ENCODE measurements at regions not wholly inside any gene's neighbourhood (a gene's known extent, or its start where the extent isn't known, plus 50 kb on each side); places are given as distances from the start of the nearest gene placed in this dataset.

DNA sequence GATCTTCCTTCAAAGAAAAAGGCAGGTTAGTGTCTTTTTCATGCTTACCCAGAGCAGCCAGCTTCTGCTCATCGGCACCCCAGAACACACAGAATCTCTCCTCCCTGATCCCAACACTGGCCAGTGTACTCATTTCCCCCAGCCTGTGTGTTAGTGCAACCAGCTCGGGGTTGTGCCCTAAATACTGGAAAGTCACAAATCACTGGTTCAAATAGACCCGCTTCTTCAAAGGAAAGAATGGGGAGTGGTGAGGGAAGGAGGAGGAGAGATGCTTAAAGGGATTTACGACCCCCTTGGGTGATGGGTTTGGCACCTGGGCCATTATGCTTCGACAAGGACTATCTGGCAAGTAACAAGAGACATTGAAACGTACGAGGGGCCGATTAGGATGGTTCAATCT lies 114.0 kb downstream of the FOXB1 start:
- H3K4me2 ChIP-seq (ENCODE audit: low read depth, low read length, poor library complexity, severe bottlenecking) = no peak overlapping the region
- no peaks in the 10 kb centered on the region for H3K79me2 ChIP-seq (ENCODE audit: insufficient read depth, low read length)
- H4K20me1 ChIP-seq (ENCODE audit: insufficient read depth, low read length, poor library complexity, severe bottlenecking) = no peaks in the 10 kb centered on the region
- H3K9ac ChIP-seq (ENCODE audit: low read depth, low read length, poor library complexity, severe bottlenecking) = no peak overlapping the region
- H3K4me1 ChIP-seq (ENCODE audit: insufficient read depth, low read length, poor library complexity, severe bottlenecking) = peaks cover 47% of the 10 kb centered on the region
- no peaks in the 10 kb centered on the region; the same call in 1 of the 2 replicates for H3F3A ChIP-seq (ENCODE audit: low read depth)
- H3K4me3 ChIP-seq (ENCODE audit: low read length, poor library complexity, severe bottlenecking) = no peak overlapping the region
- no peaks in the 10 kb centered on the region for H3K27me3 ChIP-seq (ENCODE audit: insufficient read depth, low read length, poor library complexity, severe bottlenecking)
- no peaks in the 10 kb centered on the region for H3K9me3 ChIP-seq (ENCODE audit: insufficient read depth, low read depth, low read length)
- no peaks in the 10 kb centered on the region for H3K9me2 ChIP-seq (replicated peaks; ENCODE audit: low read depth, low read length)
- H2AFZ ChIP-seq (ENCODE audit: low read length) = no peak overlapping the region
- H3K36me3 ChIP-seq (ENCODE audit: insufficient read depth, low read length) = no peaks in the 10 kb centered on the region
- no peak for TF ChIP-seq EZH2phosphoT487 (IDR thresholded peaks at IDR 0.05; ENCODE audit: borderline replicate concordance)
- TF ChIP-seq, protein P1, sequence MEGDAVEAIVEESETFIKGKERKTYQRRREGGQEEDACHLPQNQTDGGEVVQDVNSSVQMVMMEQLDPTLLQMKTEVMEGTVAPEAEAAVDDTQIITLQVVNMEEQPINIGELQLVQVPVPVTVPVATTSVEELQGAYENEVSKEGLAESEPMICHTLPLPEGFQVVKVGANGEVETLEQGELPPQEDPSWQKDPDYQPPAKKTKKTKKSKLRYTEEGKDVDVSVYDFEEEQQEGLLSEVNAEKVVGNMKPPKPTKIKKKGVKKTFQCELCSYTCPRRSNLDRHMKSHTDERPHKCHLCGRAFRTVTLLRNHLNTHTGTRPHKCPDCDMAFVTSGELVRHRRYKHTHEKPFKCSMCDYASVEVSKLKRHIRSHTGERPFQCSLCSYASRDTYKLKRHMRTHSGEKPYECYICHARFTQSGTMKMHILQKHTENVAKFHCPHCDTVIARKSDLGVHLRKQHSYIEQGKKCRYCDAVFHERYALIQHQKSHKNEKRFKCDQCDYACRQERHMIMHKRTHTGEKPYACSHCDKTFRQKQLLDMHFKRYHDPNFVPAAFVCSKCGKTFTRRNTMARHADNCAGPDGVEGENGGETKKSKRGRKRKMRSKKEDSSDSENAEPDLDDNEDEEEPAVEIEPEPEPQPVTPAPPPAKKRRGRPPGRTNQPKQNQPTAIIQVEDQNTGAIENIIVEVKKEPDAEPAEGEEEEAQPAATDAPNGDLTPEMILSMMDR (conservative IDR thresholded peaks at IDR 0.05; ENCODE audit: low read length) = no peak

DNA sequence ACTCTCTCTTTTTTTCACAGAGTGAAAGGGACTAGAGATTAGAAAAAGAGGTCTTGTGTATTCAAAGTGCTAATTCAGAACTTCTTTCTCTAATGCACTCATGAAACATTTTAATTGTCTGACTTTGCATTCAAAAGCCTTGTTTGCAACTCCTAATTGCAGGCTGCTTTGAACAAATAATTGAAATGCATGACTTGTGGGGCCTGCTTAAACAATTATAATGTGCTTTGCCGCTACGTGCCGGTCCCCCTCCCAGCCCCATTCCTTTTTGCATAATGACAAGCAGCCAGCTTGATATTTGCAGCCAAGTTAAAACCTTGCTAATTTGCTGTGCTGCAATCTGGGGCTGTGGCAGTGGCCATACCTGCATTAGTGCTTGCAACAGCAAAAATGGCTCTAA lies 114.5 kb downstream of the FOXB1 start:
- no peaks in the 10 kb centered on the region for H3K27me3 ChIP-seq (ENCODE audit: insufficient read depth, low read length, poor library complexity, severe bottlenecking)

DNA sequence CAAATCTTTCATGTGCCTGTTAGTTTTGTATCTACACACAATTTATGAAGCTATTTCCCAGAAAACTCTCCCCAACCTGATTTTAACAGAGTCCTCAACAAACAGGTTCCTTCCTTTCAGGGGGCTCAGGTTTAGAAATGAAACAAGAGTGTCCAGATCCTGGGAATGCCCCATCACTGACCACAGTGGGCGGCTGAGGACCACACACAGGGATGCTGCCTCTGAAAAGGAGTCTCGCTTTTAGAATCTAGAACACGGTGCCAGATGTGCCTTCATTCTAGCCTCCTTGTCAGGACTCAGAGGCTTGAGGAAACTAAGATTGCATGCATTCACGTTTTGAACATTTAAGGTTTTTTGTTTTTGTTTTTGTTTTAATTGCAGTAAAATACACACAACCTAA lies 115.0 kb downstream of the FOXB1 start:
- H3K9me3 ChIP-seq (ENCODE audit: insufficient read depth, low read depth, low read length) = no peaks in the 10 kb centered on the region
- no peaks in the 10 kb centered on the region for H4K20me1 ChIP-seq (ENCODE audit: insufficient read depth, low read length, poor library complexity, severe bottlenecking)
- H3K4me2 ChIP-seq (ENCODE audit: low read depth, low read length, poor library complexity, severe bottlenecking) = no peak overlapping the region
- no peaks in the 10 kb centered on the region for H3K36me3 ChIP-seq (ENCODE audit: insufficient read depth, low read length)
- H2AFZ ChIP-seq (ENCODE audit: low read length) = peak overlapping the region; percentile 14; the same call in 1 of the 2 replicates
- no peak overlapping the region for H3K4me3 ChIP-seq (ENCODE audit: low read length, poor library complexity, severe bottlenecking)
- no peak for TF ChIP-seq EZH2phosphoT487 (IDR thresholded peaks at IDR 0.05; ENCODE audit: borderline replicate concordance)
- TF ChIP-seq, protein P1 (conservative IDR thresholded peaks at IDR 0.05; ENCODE audit: low read length) = no peak
- H3K79me2 ChIP-seq (ENCODE audit: insufficient read depth, low read length) = no peaks in the 10 kb centered on the region
- no peak overlapping the region for H3K9ac ChIP-seq (ENCODE audit: low read depth, low read length, poor library complexity, severe bottlenecking)
- peaks cover 47% of the 10 kb centered on the region for H3K4me1 ChIP-seq (ENCODE audit: insufficient read depth, low read length, poor library complexity, severe bottlenecking)
- H3F3A ChIP-seq (ENCODE audit: low read depth) = no peaks in the 10 kb centered on the region; the same call in 1 of the 2 replicates
- no peaks in the 10 kb centered on the region for H3K27me3 ChIP-seq (ENCODE audit: insufficient read depth, low read length, poor library complexity, severe bottlenecking)
- no peaks in the 10 kb centered on the region for H3K9me2 ChIP-seq (replicated peaks; ENCODE audit: low read depth, low read length)

More for the DNA sequence above, 114.5 kb downstream of the FOXB1 start:
- peak overlapping the region; percentile 14; the same call in 1 of the 2 replicates for H2AFZ ChIP-seq (ENCODE audit: low read length)
- H3K4me1 ChIP-seq (ENCODE audit: insufficient read depth, low read length, poor library complexity, severe bottlenecking) = peaks cover 47% of the 10 kb centered on the region
- no peaks in the 10 kb centered on the region for H4K20me1 ChIP-seq (ENCODE audit: insufficient read depth, low read length, poor library complexity, severe bottlenecking)
- no peaks in the 10 kb centered on the region for H3K79me2 ChIP-seq (ENCODE audit: insufficient read depth, low read length)
- TF ChIP-seq, protein P1 (conservative IDR thresholded peaks at IDR 0.05; ENCODE audit: low read length) = no peak
- no peak for TF ChIP-seq EZH2phosphoT487 (IDR thresholded peaks at IDR 0.05; ENCODE audit: borderline replicate concordance)
- no peaks in the 10 kb centered on the region; the same call in 1 of the 2 replicates for H3F3A ChIP-seq (ENCODE audit: low read depth)
- no peaks in the 10 kb centered on the region for H3K36me3 ChIP-seq (ENCODE audit: insufficient read depth, low read length)
- no peak overlapping the region for H3K4me3 ChIP-seq (ENCODE audit: low read length, poor library complexity, severe bottlenecking)
- H3K9me2 ChIP-seq (replicated peaks; ENCODE audit: low read depth, low read length) = no peaks in the 10 kb centered on the region
- no peaks in the 10 kb centered on the region for H3K9me3 ChIP-seq (ENCODE audit: insufficient read depth, low read depth, low read length)
- H3K9ac ChIP-seq (ENCODE audit: low read depth, low read length, poor library complexity, severe bottlenecking) = no peak overlapping the region
- no peak overlapping the region for H3K4me2 ChIP-seq (ENCODE audit: low read depth, low read length, poor library complexity, severe bottlenecking)

All from Loucy (cell line).